GM19351 (cell line): ENCODE measurements at regions not wholly inside any gene's neighbourhood (a gene's known extent, or its start where the extent isn't known, plus 50 kb on each side); places are given as distances from the start of the nearest gene placed in this dataset.

Source experiments
- ATAC-seq: cut with Tn5 transposase; IDR thresholded peaks from one replicate; pipeline ENCODE4 v1.9.1; 2021; ENCODE audit warnings: mild to moderate bottlenecking, moderate library complexity; ENCODE audit not compliant: unreplicated experiment

- ATAC-seq = no peak
Observed at GRCh38 chrX:10047133-10047532, 80.0 kb downstream of the CLDN34 start.

- ATAC-seq = no peak
Observed at GRCh38 chrX:10047631-10048030, 80.5 kb downstream of the CLDN34 start.

GRCh38 chrX:10048076-10048475, 80.9 kb downstream of the CLDN34 start:
- no peak for ATAC-seq

DNA sequence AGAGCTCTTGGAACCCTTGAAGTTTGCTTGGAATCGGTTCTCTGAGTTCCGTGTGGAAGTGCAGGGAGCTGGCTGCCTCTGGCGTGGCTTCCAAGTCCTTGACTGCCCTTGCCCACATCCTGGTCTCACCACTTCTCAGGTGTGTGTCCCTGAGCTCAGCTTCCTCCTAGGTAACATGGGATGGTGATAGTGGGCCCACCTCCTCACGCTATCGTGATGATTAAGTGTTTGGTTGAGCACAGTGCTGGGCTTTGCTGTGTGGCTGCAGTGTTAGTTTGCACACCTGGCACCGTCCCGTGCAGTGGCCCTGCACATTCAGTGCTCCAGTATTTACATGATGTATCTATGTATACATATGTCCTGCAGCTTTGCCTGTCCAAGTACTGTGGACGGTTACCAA, 81.5 kb downstream of the CLDN34 start:
- ATAC-seq = no peak

- ATAC-seq = no peak
Observed at GRCh38 chrX:10049236-10049635, 82.1 kb downstream of the CLDN34 start.

GRCh38 chrX:10050481-10050880, 83.3 kb downstream of the CLDN34 start:
- no peak for ATAC-seq

DNA sequence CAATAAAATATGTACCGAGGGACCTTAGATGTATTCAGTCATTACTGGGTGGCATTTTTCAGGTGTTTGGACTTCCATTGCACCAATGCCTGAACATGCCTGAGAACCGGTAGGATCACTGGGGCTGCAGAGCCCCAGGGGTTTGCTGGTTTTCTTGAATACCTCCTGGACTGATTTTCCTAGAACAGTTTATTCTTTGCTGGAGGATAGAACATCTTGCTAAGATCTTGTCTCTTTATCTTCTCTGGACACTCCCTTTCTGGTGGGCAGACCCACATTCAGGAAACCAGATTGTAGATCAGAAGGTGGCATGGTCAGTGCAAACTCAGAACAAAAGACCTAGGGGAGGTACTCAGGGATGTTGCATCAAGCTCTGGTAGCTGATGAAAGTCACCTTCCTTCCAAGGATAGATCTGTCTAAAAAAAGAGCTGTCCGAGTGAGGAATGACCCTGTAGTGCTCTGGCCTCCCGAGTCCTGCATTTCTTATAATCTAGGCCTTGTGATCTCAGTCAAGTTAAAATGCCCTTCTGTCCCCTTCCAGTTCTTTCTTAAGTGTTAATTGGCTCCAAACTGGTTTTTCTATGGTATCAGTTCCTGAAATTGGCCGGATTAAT, 84.8 kb downstream of the CLDN34 start:
- no peak for ATAC-seq

DNA sequence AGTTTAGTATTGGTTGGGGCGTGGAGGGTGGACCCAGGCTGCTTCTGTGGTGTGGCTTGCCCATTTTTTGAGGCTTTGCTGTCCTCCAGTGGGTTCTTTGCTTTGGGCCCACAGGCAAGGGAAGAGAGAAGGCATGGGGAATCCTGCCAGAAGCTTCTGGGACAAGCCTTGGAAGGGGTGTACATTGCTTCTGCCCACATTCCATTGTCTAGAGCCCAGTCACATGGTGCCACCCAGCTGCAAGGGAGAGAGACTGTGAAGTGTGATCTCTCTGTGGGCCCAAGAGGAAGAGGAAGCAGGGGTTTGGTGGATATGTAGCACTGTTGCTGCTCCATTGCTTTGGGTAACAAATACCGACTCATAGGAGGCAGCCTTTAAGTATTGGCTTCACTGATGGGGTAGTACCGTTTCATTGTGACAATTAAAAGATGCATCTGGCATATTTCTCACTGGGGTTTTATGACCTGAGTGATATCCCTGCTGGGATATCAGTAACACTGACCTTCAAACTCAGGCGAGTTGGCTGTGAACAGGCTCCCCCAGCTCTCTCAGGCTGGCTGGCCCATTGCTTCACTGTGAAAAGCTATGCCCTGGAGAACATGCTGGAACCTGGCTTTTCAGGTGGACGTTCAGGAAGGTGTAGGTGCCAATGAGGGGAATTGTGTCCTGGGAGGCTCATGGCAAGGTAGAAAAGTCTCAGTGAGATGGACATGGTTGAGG, 85.9 kb downstream of the CLDN34 start:
- ATAC-seq = peak; percentile 53

GRCh38 chrX:10054396-10054795, 87.2 kb downstream of the CLDN34 start:
- no peak for ATAC-seq

- no peak for ATAC-seq
Observed at GRCh38 chrX:10055430-10055829, 88.3 kb downstream of the CLDN34 start.

- peak; percentile 76 for ATAC-seq
Observed at GRCh38 chrX:10062352-10062751, 94.4 kb upstream of the CLCN4 start.

GRCh38 chrX:10062980-10063379, 93.8 kb upstream of the CLCN4 start:
- ATAC-seq = no peak

DNA sequence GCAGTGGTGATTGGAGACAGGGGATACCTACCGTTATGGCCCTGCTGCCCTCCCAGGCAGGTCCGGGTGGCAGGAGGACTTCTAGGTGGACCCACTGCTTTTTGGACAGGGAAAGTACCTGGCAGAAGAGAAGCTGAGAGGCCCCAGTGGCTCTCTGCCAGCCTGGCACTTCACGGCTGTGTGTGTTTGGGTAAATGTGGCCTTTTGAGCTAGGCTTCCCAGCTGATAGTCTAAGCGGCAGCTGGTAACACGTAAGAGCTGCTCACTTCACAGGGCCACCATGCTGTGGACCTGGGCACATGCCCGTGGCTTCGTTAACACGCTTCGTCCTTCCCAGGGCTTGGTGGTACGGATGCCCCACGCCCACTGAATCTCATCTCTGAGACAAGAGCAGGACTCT, 92.0 kb upstream of the CLCN4 start:
- no peak for ATAC-seq

- ATAC-seq = no peak
Observed at GRCh38 chrX:10070714-10071436, 85.9 kb upstream of the CLCN4 start.

DNA sequence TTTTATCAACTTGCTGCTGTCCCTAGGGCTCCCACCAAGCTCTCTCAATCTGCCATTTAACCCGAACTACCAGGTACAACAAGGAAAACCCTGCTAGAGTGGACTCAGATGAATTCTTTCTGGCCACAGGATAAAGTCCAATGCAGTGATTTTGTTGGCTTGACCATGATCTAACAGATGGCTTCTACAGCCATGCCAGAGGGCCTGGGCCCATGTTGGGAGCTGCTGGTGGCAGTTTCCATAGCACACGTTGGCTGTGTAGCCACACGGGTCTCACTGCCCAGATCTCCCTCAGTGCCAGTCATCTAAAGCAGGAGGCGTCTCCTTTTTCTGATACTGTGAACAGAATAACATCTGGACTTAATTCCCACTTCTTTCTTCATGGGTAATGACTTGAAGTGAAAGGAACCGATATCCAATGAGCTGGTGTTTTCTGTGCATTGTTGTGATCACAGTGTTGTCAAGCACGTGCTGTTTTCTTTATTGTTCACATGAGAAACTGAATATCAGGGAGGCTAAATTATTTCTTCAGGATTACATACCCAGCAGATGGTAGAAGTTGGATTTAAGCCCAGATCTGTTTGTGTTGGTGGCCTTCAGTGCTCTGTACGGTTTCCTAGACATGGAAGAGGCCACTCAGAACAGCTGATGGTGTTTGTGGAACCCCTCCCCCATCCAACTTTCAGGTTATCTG, 85.2 kb upstream of the CLCN4 start:
- no peak for ATAC-seq

GRCh38 chrX:10072786-10073568, 83.8 kb upstream of the CLCN4 start:
- ATAC-seq = no peak

DNA sequence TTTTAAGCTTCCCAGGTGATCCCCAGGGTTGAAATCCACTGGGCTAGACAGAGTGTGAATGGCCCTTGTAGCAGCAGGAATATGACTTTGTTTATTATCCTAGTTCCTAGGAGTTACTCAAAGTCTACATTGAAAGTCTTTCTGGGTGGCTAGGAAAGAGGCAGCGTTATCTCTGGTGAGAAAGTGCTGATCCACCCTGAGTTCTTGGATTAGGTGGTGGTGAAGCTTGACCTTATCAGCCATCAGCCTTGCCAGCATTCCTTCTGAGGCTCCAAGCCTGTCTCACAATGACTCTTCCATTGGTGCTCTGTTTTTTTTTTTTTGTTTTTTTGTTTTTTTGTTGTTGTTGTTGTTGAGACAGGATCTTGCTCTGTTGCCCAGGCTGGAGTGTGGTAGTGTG, 83.1 kb upstream of the CLCN4 start:
- ATAC-seq = no peak

DNA sequence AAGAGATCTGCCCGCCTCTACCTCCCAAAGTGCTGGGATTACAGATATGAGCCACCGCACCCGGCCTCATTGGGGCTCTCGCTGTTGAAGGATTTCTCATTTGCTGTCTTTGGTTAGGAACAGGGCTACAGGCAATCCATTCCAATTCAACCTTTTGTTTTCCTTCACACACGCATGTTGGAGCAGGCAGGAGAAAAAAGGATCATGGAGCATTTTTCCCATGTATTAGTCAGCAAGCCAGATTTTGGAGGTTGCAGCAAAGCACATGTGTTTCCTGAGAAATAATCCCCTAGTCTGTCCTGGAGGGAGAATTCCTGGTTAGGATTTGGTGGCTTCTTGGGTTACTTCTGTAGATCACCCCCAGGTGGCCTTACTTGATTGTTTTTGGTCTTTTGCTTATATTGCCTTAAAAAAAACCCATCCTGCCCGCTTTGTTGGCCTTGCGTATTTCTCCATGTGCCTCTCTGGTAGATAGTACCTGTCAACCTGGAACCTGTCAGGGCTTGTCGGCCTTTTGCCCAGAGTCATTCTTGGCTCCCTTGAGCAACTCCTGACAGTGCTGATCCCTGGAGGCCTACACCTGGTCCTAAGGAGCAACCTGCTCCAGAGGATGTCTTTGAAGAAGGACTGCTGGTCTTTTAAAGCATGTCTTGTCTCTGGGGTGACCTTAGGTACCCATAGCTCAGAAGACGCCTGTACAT, 82.4 kb upstream of the CLCN4 start:
- no peak for ATAC-seq

DNA sequence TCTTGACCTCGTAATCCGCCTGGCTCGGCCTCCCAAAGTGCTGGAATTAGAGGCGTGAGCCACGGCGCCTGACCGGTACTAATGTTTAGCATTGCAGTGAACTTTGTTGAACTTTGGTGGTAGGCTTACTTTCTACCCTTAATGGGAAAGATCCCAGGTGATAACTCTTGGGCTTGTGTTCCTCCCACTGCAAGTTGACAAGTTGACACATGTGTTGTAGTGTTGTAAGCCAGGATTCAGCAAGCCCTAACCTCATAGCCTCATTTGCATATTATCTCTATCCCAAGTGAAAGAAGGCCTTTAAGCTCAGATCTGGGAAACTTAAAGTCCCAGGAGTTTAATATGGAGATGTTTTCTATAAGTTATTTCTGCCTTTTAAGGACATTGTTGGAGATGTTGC, 80.0 kb upstream of the CLCN4 start:
- ATAC-seq = no peak
